HK-2 (cell line): ENCODE measurements at regions not wholly inside any gene's neighbourhood (a gene's known extent, or its start where the extent isn't known, plus 50 kb on each side); places are given as distances from the start of the nearest gene placed in this dataset.
"Not testable (repeated sequence)": the region's sequence is repeated elsewhere in the genome, so short reads cannot be mapped to it uniquely, and the experiment has no call there.

Experiments
- DNase-seq: peaks from one replicate; pipeline ENCODE4 v3.0.0-alpha.2; 2018; ENCODE audit not compliant: unreplicated experiment

- DNase-seq, result not testable (repeated sequence)
These were observed 53.6 kb downstream of the SRGAP2 start for GRCh38 chr1:206256935-206257334.

- not testable (repeated sequence) for DNase-seq
These were observed 58.1 kb downstream of the SRGAP2 start for GRCh38 chr1:206261473-206261872.

- not testable (repeated sequence) for DNase-seq
These were observed 59.1 kb downstream of the SRGAP2 start for GRCh38 chr1:206262424-206262823.

DNA sequence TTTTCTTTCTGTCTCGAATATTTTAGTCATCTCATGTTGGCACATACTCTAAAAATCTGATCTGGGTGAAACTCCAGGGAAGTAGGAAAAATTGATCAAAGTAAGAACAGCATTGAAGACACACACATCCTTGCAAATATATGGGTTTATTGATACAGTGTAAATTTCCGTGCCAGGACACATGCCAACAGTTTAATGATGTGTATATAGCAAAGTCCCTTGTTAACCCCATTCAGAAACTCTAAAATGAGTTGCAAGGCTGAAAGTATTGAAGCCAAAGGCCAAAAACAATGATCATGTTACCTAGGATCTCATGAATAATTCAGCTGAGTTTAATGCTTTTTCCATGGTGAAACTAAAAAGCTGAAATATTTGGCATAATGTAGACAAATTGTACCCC is 61.6 kb downstream of the SRGAP2 start:
- DNase-seq, result not testable (repeated sequence)

DNA sequence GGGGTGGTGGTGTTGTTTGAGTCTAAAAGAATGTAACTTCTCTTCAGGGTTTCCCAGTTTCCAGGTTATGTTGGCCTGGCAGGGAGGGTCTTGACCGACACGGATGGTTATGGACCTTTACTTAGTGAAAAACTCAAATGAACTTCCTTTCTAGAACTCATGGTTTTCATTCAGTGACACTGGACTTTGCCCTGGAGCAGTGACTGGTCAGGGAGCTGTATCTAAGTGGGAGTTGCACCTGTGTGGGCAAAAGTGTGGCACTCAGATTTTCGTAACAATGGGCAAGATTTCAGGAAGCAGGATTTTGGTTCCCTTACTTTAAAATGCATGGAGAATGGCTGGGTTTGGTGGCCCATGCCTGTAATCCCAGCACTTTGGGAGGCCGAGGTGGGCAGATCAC is 67.8 kb downstream of the SRGAP2 start:
- not testable (repeated sequence) for DNase-seq

- DNase-seq, result not testable (repeated sequence)
These were observed 69.8 kb downstream of the SRGAP2 start for GRCh38 chr1:206273104-206273503.

DNA sequence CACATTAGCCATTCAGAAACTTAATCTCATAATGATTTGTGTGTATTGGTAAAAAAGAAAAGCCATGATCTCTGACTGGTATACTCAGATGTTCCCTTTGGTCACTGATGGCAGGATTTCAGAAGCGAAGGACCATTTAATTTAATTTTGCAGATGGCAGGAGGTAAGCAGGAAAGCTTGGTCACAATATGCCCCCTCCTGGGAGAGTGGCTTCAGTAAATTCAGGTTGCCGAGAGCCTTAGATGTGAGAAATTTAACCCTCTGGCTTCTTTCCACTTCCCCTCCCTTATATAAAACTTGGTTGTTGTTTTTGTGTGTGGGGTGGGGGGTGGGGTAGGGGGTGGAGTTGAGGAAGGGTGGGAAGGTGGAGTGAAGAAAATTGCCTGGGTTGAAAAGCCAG is 72.8 kb downstream of the SRGAP2 start:
- DNase-seq, result not testable (repeated sequence)

DNA sequence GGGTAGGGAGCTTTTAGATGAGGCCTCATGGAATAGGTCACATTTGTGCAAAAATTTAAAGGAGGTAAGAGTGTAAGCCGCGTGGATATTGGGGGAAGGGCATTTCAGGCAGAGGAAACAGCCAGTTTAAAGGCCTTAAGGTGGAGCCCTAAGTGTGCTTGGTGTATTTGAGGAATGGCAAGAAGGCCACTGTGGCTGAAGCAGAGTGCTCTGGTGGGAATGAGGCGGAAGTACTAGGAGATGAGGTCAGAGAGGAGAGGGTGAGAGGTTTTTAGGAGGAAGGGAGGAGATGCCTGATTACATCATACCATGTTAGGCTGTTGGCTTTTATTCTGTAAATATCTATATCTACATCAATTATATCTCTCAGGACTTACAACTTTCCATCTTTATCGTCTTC is 75.3 kb downstream of the SRGAP2 start:
- not testable (repeated sequence) for DNase-seq

DNA sequence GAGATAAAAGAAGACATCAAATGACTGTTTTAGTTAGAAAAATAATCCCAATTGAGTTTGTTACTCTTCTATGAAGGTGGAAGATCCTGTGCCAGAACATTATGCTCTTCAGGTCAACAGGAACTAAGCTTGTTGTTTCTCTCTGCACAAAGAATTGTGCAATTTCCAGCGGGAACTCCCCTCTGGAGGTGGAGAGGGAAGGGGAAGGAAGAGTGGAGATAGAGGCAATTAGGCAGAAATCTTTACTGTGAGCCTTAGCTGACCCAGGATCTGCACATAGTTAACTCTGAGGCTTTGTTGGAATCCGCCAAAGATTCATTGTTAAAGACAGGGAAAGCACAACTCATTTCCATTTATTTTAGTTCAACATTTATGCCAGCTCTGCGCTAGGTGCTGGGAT is 77.3 kb downstream of the SRGAP2 start:
- not testable (repeated sequence) for DNase-seq

GRCh38 chr1:206281912-206282654 is 78.7 kb downstream of the SRGAP2 start:
- DNase-seq, result not testable (repeated sequence)

GRCh38 chr1:206285024-206285960 is 82.0 kb downstream of the SRGAP2 start:
- not testable (repeated sequence) for DNase-seq

GRCh38 chr1:206287759-206288158 is 84.4 kb downstream of the SRGAP2 start:
- not testable (repeated sequence) for DNase-seq

GRCh38 chr1:206288453-206288852 is 85.1 kb downstream of the SRGAP2 start:
- not testable (repeated sequence) for DNase-seq

DNA sequence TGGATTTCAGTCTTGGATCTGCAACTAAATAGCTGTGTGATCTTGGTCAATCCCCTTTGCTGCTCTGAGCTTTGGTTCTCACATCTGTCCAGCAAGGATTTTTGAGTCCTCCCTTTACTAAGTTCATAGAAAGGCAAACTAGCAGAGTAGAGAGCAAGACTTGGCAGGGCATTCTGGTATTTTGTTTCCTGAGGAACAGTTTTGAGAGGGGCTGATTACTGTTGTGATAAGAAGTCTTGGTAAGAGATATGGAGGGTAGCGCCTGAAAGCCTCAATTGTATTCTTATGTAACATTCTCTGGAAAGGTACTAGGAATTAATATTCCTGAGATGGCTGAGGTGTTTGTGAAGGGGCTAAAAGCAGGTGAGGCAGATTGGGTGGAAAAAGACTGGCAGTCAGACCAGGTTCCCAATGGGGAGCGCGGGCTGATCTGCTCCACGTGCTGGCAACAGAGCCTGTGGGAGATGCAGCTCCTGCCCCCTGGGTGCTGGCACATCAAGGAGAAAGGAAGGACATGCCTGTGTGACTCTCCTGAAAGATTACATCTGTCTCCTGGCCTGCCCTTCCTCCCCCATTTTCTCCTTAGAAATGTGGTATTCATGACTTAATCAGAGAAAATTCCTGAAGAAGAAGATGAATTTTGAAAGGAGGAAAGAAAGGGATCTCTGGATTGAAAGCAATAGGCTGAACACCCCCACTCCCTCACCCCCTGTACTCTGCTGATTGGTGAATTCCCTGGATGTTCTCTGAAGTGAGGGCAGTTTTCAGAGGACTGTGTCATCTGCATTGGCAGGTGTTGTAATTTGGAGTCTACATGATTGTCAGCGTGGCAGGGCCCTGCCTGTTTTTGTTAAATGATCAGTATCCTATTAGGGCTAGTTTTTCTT is 94.0 kb downstream of the SRGAP2 start:
- not testable (repeated sequence) for DNase-seq

DNA sequence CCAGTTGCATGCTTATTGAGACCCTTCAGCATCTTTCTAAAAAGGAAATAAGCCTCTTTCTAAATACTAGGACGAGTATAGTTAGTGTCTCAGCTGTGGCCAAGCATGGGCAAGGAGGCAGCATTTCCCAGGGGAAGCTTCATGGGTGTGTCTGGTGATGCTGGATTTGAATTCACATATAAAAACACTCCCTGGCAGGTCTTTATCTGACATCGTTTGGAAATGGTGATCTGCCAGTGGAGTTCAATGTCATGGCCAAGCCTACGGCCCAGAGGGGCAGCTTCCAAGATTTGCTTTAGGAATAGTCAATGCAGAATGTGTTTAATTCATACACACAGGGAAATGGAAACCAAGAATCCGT is 94.7 kb downstream of the SRGAP2 start:
- DNase-seq, result not testable (repeated sequence)

DNA sequence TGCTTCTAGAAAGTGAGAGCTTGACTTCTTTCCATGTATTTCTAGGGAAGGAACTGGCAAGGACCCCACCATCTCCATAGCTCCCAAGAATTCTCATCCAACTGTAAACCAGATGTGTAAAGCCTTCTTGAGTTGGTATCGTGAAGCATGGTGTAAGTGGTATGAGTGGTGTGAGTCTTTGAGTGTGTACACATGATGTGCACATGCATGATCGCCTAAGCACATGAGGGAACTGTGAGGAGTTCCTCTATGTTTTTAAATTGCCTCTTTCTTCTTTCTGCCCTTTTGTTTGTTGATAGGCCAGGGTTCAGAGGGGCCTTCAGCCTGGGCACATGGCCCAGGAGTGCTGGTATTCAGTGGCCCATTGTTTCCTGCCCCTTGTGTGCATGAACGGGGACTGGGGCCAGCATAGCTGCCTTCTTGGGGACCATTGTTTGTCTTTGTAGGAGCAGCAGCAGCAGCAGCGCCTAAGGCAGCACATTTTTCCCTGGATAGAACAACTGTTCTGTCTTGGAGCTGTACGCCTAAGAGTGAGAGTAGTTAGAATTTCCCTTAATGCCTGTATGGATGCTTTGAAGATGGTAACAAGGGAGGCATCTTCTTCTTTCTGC is 95.9 kb downstream of the SRGAP2 start:
- DNase-seq, result not testable (repeated sequence)

- DNase-seq, result not testable (repeated sequence)
These were observed 96.6 kb downstream of the SRGAP2 start for GRCh38 chr1:206299942-206300341.

DNA sequence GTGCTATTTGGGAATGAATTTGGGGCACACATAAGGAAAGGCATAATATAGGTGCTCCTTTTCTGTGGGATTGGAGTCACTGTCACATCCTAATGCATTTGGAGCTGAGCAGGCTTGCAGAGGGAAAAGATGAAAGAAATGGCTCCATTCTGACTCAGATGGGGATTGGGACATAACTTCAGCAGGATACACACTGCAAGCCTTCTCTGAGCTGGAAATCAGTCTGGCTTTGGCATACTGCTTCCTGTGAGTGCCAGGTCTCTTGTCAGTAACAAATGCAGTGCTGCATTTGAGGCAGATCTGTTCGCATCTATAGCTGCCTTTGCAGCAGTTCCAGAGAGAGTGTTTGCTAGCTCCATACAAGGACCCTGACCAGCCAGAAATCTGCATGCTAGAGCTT is 98.7 kb downstream of the SRGAP2 start:
- DNase-seq, result not testable (repeated sequence)

- DNase-seq, result not testable (repeated sequence)
These were observed 104.1 kb downstream of the SRGAP2 start for GRCh38 chr1:206307442-206307841.

GRCh38 chr1:206310948-206311347 is 107.6 kb downstream of the SRGAP2 start:
- not testable (repeated sequence) for DNase-seq

DNA sequence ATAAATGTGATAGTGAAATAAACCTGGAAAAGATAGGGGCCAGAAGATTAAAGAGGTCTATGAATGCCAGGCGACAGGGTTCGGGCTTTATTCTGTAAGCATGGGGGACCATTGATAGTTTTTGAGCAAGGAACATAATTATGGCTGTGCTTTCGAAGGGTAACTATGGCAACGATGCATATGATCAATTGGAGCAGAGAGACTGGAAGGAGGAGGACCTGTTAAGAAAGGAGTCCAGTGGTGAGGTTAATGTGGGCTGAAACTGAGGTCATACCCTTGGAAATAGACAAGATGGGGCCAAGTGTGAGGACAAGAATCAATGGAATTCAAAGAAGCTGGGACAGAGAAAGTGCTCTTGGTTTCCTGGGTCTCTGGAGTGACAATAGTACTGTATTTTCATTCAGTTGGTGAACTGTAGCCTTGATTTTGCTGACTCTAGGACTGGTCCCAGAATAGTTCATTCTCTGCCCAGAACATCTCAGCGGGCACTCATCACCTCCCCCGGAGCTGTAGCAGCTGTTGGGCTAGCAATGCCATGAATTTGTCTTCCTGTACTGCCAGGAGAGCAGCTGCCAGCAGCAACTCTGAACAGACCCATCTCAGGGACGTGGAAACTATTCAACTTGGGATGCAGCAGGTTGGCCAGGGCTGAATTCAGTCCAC is 108.4 kb downstream of the SRGAP2 start:
- DNase-seq, result not testable (repeated sequence)
